ENCODE measurements at regions not wholly inside any gene's neighbourhood (a gene's known extent, or its start where the extent isn't known, plus 50 kb on each side); places are given as distances from the start of the nearest gene placed in this dataset.

DNA sequence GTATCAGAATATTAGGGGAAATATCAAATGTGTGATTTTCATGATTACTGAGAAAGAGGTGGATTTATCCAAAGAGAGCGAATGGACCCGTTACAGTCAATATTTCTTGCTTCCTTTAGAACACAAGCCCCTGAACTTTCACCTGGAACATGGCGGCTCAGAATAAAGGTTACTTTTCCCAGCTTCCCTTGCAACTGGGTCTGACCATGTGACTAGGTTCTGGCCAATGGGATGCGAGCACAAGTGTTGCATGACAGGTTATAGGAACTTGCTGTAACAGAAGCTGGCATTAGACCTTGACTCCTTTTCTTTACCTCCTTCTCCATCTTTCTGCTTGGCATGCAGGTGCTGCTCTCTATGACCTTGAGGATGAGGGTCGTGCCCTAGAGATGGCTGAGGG lies 556.1 kb downstream of the TYW1 start:
- 80 to 88% (median 83%) methylated on average over 5 of the region's 5 CpGs for WGBS, 5 donors
- DNase-seq, result no peak
- no peak overlapping the region for H3K27ac ChIP-seq
- H3K4me3 ChIP-seq, result no peak overlapping the region
- H3K36me3 ChIP-seq, result no peaks in the 10 kb centered on the region
- TF ChIP-seq, protein P1, sequence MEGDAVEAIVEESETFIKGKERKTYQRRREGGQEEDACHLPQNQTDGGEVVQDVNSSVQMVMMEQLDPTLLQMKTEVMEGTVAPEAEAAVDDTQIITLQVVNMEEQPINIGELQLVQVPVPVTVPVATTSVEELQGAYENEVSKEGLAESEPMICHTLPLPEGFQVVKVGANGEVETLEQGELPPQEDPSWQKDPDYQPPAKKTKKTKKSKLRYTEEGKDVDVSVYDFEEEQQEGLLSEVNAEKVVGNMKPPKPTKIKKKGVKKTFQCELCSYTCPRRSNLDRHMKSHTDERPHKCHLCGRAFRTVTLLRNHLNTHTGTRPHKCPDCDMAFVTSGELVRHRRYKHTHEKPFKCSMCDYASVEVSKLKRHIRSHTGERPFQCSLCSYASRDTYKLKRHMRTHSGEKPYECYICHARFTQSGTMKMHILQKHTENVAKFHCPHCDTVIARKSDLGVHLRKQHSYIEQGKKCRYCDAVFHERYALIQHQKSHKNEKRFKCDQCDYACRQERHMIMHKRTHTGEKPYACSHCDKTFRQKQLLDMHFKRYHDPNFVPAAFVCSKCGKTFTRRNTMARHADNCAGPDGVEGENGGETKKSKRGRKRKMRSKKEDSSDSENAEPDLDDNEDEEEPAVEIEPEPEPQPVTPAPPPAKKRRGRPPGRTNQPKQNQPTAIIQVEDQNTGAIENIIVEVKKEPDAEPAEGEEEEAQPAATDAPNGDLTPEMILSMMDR (IDR thresholded peaks at IDR 0.05), result no peak
- TF ChIP-seq EP300 (IDR thresholded peaks at IDR 0.05), result no peak
- TF ChIP-seq POLR2A (IDR thresholded peaks at IDR 0.05), result no peak
- no peak for TF ChIP-seq POLR2AphosphoS5 (IDR thresholded peaks at IDR 0.05)
- H3K4me1 ChIP-seq, result peaks cover 0 to 3% (median 0%) of the 10 kb centered on the region in 4 donors
- H3K27me3 ChIP-seq, result no peaks in the 10 kb centered on the region
- intact Hi-C loops (cut with DNase I; ENCODE audit: low total_unique reads), result no loop called here
- H3K9me3 ChIP-seq, result peaks cover 0 to 4% (median 0%) of the 10 kb centered on the region in 4 donors

DNA sequence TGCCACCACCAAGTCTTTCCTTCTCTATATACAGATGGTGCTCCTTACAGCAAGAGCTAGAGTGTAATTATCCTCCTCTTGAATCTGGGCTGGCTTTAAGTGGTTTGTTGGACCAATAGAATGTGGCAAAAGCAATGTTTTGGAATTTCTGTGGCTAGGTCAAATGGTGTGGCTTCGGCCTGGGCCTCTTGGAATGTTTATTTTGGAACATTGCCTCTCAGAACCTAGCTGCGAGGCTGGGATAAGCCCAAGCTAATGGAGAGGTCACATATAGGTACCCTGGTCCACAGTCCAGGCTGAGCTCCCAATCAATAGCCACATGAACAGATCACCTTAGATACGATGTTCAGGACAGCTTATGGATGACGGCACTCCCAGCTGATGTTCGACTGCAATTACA lies 556.7 kb downstream of the TYW1 start:
- intact Hi-C loops (cut with DNase I; ENCODE audit: low total_unique reads), result no loop called here
- TF ChIP-seq, protein P1 (IDR thresholded peaks at IDR 0.05), result no peak
- TF ChIP-seq POLR2AphosphoS5 (IDR thresholded peaks at IDR 0.05) (no peak), EP300 (IDR thresholded peaks at IDR 0.05) (no peak), POLR2A (IDR thresholded peaks at IDR 0.05) (no peak)
- WGBS, 5 donors, result 53 to 66% (median 59%) methylated on average over 5 of the region's 5 CpGs

DNA sequence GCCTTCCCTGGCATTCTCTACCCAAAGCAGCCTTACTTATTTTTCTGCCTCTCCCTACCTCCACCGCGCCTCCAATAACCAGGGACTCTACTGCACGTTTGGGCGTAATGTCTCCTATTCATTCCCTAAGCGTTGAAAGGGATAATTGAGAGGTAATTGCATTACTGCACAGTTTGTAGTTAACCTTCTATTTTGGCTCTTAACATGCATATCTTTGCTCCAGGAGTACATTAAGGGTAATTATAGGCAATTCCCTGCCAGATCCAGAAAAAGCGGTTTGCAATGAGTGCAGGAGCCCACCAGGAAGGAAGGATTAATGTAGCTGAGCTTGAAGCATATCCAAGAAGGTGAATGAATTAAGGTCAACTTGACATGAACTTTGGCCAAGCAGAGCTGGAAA lies 558.4 kb downstream of the TYW1 start:
- no peak overlapping the region for H3K4me3 ChIP-seq
- no peaks in the 10 kb centered on the region for H3K36me3 ChIP-seq
- H3K4me1 ChIP-seq, result peaks cover 0 to 3% (median 0%) of the 10 kb centered on the region in 4 donors
- no peak overlapping the region for H3K27ac ChIP-seq
- intact Hi-C loops (cut with DNase I; ENCODE audit: low total_unique reads), result no loop called here
- no peaks in the 10 kb centered on the region for H3K27me3 ChIP-seq
- no peak for DNase-seq
- WGBS, 5 donors, result 67 to 85% (median 78%) methylated on average over 6 of the region's 6 CpGs
- TF ChIP-seq EP300 (IDR thresholded peaks at IDR 0.05) (no peak), POLR2A (IDR thresholded peaks at IDR 0.05) (no peak)
- TF ChIP-seq, protein P1 (IDR thresholded peaks at IDR 0.05), result no peak
- H3K9me3 ChIP-seq, result peaks cover 0 to 1% (median 0%) of the 10 kb centered on the region in 4 donors

More for the DNA sequence above, 556.7 kb downstream of the TYW1 start:
- Histone ChIP-seq H3K9me3 (peaks cover 0 to 4% (median 0%) of the 10 kb centered on the region in 4 donors), H3K27ac (no peak overlapping the region), H3K27me3 (no peaks in the 10 kb centered on the region), H3K36me3 (no peaks in the 10 kb centered on the region), H3K4me3 (no peak overlapping the region), H3K4me1 (peaks cover 0 to 3% (median 0%) of the 10 kb centered on the region in 4 donors)
- DNase-seq, result no peak

DNA sequence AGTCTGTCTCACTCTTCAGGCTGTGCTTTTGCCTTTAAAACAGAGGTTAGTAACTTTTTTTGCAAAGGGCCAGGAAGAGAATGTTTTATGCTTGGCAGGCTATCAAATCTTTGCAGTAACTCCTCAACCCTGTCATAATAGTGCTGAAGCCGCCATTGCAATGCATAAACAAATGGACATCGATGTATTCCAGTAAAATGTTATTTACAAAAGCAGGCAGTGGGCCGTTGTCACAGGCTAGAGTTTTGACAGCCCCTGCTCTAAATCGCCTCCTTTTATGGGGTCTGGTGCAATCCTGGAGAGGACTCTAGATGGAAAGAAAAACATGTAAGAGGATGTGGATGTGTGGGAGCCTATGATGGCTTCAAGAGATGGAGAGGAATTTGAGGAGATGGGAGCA lies 568.3 kb downstream of the TYW1 start:
- no peak overlapping the region for H3K27ac ChIP-seq
- DNase-seq, result peak in 1 of 2 donors; percentile 52
- WGBS, 5 donors, result 48 to 70% (median 64%) methylated on average over 4 of the region's 4 CpGs

DNA sequence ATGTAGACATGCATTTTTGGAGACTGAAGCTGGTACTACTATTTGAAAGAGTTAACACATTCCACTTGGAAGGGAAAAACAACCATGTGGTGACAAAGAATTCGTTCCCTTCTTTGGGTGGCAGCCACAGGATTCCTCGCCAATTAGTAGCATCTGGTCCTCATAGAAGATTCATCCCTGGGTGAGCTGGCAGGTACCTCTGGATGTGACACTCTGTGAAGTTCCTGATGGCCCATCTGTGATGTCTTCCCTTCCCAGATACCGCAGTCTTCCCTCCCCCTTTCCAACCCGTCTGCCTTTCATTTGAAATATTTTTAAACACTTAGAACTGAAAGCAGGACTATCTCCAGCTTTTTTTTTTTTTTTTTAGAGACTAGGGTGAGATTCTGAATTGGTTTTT lies 569.5 kb downstream of the TYW1 start:
- H3K27ac ChIP-seq, result no peak overlapping the region
- intact Hi-C loops (cut with DNase I; ENCODE audit: low total_unique reads), result no loop called here
- no peaks in the 10 kb centered on the region for H3K4me1 ChIP-seq
- WGBS, 5 donors, result 60 to 76% (median 72%) methylated on average over 4 of the region's 4 CpGs
- TF ChIP-seq POLR2AphosphoS5 (IDR thresholded peaks at IDR 0.05) (no peak), EP300 (IDR thresholded peaks at IDR 0.05) (no peak), POLR2A (IDR thresholded peaks at IDR 0.05) (no peak)
- TF ChIP-seq, protein P1 (IDR thresholded peaks at IDR 0.05), result no peak
- peaks cover 0 to 9% (median 0%) of the 10 kb centered on the region in 4 donors for H3K9me3 ChIP-seq
- H3K4me3 ChIP-seq, result no peak overlapping the region
- DNase-seq, result no peak
- no peaks in the 10 kb centered on the region for H3K27me3 ChIP-seq
- no peaks in the 10 kb centered on the region for H3K36me3 ChIP-seq

More for the DNA sequence above, 568.3 kb downstream of the TYW1 start:
- Histone ChIP-seq H3K27me3 (no peaks in the 10 kb centered on the region), H3K36me3 (no peaks in the 10 kb centered on the region), H3K4me3 (no peak overlapping the region), H3K9me3 (peaks cover 0 to 17% (median 0%) of the 10 kb centered on the region in 4 donors), H3K4me1 (no peaks in the 10 kb centered on the region)
- TF ChIP-seq POLR2AphosphoS5 (IDR thresholded peaks at IDR 0.05), result peak in 2 of 3 donors; percentile 30 to 61
- no peak for TF ChIP-seq EP300 (IDR thresholded peaks at IDR 0.05)
- intact Hi-C loops (cut with DNase I; ENCODE audit: low total_unique reads), result no loop called here
